ENCODE measurements at regions not wholly inside any gene's neighbourhood (a gene's known extent, or its start where the extent isn't known, plus 50 kb on each side); places are given as distances from the start of the nearest gene placed in this dataset.
"Not testable (repeated sequence)": the region's sequence is repeated elsewhere in the genome, so short reads cannot be mapped to it uniquely, and the experiment has no call there.

DNA sequence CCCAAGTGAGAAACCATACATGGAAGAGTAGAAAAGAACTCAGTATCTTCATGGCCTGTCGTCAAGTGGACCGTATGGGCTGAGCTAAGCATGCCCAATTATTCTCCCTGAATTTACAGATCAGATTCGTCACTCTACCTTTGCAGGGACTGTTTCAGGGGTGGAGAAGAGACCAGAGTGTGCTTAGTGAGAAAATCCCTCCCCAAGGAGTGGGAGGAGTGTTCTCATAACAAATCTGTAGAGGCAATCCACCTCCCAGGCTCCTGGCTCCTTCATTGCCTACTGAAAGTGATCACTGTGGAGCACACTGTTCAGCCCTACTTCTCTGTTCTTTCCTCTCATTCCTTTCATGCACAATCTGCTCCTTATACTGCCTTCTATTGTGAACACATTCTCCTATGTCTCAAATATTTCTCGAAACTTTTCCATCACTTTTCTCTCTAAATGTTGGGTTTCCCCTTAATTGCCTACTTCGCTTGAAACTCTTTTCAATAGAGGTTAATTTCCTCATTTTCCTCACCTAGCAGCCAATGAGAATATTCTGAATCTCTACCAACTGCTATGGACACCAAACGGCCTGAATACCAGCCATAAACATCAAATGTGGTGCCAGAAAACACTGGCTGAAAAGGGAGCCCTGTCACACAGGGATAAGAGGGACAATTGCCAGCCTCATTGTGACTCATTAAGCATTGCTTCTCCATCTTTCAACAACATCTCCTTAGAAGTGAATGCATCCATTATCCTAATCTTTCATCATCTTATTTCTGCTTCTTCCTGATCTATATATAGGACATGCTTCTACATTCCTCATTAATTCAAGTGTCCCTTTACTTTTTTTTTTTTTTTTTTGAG, 398.3 kb downstream of the UTRN start:
- H3K9me3 ChIP-seq (ENCODE audit: control insufficient read depth, insufficient read depth, low read length) = no peaks in the 10 kb centered on the region
- no peak overlapping the region for H3K4me3 ChIP-seq (ENCODE audit: low read depth, low read length)
- H3K36me3 ChIP-seq (ENCODE audit: control insufficient read depth, insufficient read depth, low read length) = peaks cover 6% of the 10 kb centered on the region; the same call in 1 of the 2 replicates
- no peaks in the 10 kb centered on the region for H3K27me3 ChIP-seq (ENCODE audit: control insufficient read depth, insufficient read depth, low read length)
- no peak overlapping the region for H3K27ac ChIP-seq (ENCODE audit: low read depth, low read length)
- no peak overlapping the region for H3K9ac ChIP-seq (ENCODE audit: low read depth, low read length)
- H3K4me1 ChIP-seq (ENCODE audit: control insufficient read depth, insufficient read depth, low read length) = peaks cover 18% of the 10 kb centered on the region

DNA sequence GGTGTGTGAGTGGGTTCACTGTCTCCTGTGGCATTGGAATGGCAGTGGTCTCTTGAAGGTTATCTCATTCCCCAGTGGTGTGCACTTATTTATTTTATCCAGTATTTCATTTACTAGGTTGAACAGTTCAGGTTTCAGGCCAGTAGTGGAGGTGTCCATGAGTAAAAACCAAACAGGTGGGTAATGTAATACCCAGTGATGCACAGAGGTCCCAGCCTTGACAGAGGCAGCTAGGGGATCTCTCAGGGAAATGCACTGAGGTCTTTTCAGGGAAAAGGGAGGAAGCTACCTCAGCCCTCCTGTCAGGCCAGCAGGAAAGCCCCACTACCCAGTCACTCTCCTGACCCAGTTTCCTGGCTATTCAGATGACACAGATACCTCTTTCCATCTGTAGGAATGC, 403.6 kb downstream of the UTRN start:
- no peaks in the 10 kb centered on the region; the same call in 1 of the 2 replicates for H3K36me3 ChIP-seq (ENCODE audit: control insufficient read depth, insufficient read depth, low read length)
- H3K27me3 ChIP-seq (ENCODE audit: control insufficient read depth, insufficient read depth, low read length) = no peaks in the 10 kb centered on the region

DNA sequence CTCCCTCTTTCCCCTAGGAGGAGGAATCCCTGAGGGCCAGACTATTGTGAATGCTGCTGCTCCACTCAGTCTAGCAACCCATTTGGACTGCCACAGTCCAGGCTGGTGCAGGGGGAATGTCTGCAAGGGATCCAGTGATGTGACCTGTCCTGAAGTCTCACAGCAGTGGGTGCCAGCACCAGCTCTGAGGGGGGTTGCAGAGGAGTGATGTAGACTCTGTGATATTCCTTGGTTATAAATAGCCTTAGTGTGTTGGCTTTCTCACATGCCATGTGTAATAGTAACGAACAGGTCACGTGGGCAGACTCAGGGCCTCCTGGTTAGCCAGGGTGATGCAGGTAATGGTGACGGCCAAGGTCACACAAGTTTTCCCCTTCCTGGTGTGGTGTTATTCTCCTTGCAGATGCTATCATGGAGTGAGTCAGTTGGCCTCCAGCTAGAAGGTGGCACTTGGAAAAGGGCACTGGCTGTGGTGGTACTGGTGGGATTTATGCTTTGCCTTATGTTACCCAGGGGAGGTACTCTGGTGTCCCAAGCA, 404.4 kb downstream of the UTRN start:
- Histone ChIP-seq H3K36me3 (ENCODE audit: control insufficient read depth, insufficient read depth, low read length) (no peaks in the 10 kb centered on the region; the same call in 1 of the 2 replicates), H3K4me1 (ENCODE audit: control insufficient read depth, insufficient read depth, low read length) (peaks cover 25% of the 10 kb centered on the region), H3K9me3 (ENCODE audit: control insufficient read depth, insufficient read depth, low read length) (no peaks in the 10 kb centered on the region), H3K9ac (ENCODE audit: low read depth, low read length) (no peak overlapping the region), H3K4me3 (ENCODE audit: low read depth, low read length) (no peak overlapping the region), H3K27me3 (ENCODE audit: control insufficient read depth, insufficient read depth, low read length) (no peaks in the 10 kb centered on the region), H3K27ac (ENCODE audit: low read depth, low read length) (no peak overlapping the region)

More for the DNA sequence above, 403.6 kb downstream of the UTRN start:
- H3K4me3 ChIP-seq (ENCODE audit: low read depth, low read length) = no peak overlapping the region
- H3K27ac ChIP-seq (ENCODE audit: low read depth, low read length) = no peak overlapping the region
- no peak overlapping the region for H3K9ac ChIP-seq (ENCODE audit: low read depth, low read length)
- H3K4me1 ChIP-seq (ENCODE audit: control insufficient read depth, insufficient read depth, low read length) = peaks cover 25% of the 10 kb centered on the region
- no peaks in the 10 kb centered on the region for H3K9me3 ChIP-seq (ENCODE audit: control insufficient read depth, insufficient read depth, low read length)

DNA sequence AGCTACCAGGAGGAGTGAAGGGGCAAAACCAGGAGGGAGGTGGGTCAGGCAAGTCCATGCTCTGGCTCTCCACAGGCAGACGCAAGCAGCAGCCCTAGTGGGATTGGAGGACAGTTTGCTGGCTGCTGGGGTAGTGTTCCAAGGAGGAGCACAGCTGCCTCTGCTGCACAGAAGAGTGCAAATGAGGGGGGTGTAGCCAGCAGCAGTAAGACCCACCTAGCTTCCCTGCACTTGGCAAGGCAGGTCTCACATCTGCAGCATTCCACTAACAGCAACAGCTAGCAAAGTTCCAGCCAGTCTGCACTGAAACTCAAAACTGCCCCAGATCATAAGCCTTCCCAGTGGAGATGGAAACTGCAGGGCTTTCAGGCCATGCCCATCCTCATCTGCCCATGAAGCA, 405.0 kb downstream of the UTRN start:
- Histone ChIP-seq H3K36me3 (ENCODE audit: control insufficient read depth, insufficient read depth, low read length) (no peaks in the 10 kb centered on the region; the same call in 1 of the 2 replicates), H3K4me1 (ENCODE audit: control insufficient read depth, insufficient read depth, low read length) (peaks cover 25% of the 10 kb centered on the region), H3K4me3 (ENCODE audit: low read depth, low read length) (no peak overlapping the region)

DNA sequence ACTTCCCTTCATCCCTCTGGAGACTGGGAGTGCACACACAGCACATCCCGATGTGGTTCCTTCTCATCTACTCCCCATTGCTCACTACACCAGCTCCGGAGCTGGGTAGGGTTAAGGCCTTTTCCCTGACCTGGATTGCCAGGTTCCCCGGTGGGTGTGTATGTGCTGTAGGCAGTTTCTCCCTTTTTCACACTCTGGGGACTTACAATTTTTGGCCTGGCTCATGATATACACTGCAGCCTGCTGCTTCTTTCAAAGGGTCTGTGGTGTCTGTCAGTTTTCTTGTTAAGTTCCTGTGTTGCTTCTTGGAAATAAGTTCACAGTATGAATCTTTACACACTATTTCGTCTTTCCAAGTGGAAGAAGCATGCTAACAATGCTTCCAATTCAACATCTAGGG, 405.5 kb downstream of the UTRN start:
- H3K9me3 ChIP-seq (ENCODE audit: control insufficient read depth, insufficient read depth, low read length) = no peaks in the 10 kb centered on the region
- no peaks in the 10 kb centered on the region; the same call in 1 of the 2 replicates for H3K36me3 ChIP-seq (ENCODE audit: control insufficient read depth, insufficient read depth, low read length)
- H3K27me3 ChIP-seq (ENCODE audit: control insufficient read depth, insufficient read depth, low read length) = no peaks in the 10 kb centered on the region
- no peak overlapping the region for H3K27ac ChIP-seq (ENCODE audit: low read depth, low read length)
- no peak overlapping the region for H3K4me3 ChIP-seq (ENCODE audit: low read depth, low read length)
- H3K9ac ChIP-seq (ENCODE audit: low read depth, low read length) = no peak overlapping the region
- peaks cover 25% of the 10 kb centered on the region for H3K4me1 ChIP-seq (ENCODE audit: control insufficient read depth, insufficient read depth, low read length)

More for the DNA sequence above, 405.0 kb downstream of the UTRN start:
- H3K9me3 ChIP-seq (ENCODE audit: control insufficient read depth, insufficient read depth, low read length) = no peaks in the 10 kb centered on the region
- H3K27me3 ChIP-seq (ENCODE audit: control insufficient read depth, insufficient read depth, low read length) = no peaks in the 10 kb centered on the region
- H3K9ac ChIP-seq (ENCODE audit: low read depth, low read length) = no peak overlapping the region
- H3K27ac ChIP-seq (ENCODE audit: low read depth, low read length) = no peak overlapping the region

DNA sequence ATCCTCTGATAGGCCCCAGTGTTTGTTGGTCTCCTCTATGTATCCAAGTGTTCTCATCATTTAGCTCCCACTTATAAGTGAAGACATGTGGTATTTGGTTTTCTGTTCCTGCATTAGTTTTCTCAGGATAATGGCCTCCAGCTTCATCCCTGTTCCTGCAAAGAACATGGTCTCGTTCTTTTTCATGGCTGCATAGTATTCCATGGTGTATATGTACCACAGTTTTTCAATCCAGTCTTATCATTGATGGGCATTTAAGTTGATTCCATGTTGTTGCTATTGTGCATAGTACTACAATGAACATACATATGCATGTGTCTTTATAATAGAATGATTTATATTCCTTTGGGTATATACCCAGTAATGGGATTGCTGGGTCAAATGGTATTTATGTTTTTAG, 406.9 kb downstream of the UTRN start:
- H3K9ac ChIP-seq (ENCODE audit: low read depth, low read length); H3K27ac ChIP-seq (ENCODE audit: low read depth, low read length); H3K27me3 ChIP-seq (ENCODE audit: control insufficient read depth, insufficient read depth, low read length); H3K4me3 ChIP-seq (ENCODE audit: low read depth, low read length); H3K36me3 ChIP-seq (ENCODE audit: control insufficient read depth, insufficient read depth, low read length); H3K9me3 ChIP-seq (ENCODE audit: control insufficient read depth, insufficient read depth, low read length): not testable (repeated sequence)
- peaks cover 16% of the 10 kb centered on the region for H3K4me1 ChIP-seq (ENCODE audit: control insufficient read depth, insufficient read depth, low read length)

DNA sequence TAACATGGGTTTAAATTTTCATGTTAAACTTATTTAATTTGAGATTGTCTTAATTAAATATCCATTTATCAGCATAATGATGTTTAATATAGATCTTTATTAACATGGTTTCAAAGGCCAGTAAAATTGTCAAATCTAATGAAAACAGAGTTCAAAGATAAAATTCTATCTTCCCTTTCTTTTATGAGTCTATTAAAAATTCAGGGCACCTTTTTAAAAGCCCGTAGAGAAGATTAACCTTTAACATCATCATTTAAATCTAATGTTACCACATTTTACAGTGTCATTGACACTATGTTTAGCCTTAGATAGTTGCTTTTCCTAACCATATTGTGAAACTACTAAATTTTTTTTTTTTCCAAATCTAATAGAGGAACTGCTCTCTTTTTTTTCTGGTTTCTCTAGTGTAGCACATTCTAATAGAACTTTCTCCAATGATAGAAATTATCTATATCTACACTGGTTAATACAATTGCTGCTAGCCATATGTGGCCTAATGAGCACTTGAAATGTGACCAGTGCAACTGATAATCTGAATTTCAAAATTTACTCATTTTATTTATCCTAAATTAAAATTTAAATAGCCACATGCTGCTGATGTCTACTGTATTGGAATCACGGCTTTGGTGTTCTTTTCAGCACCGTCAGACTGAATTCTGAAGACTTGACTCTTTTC, 410.9 kb downstream of the UTRN start:
- Histone ChIP-seq H3K27ac (ENCODE audit: low read depth, low read length) (no peak overlapping the region), H3K4me3 (ENCODE audit: low read depth, low read length) (no peak overlapping the region), H3K4me1 (ENCODE audit: control insufficient read depth, insufficient read depth, low read length) (0 out of 2 replicates have a peak, but pooled peaks cover 3% of the 10 kb centered on the region), H3K36me3 (ENCODE audit: control insufficient read depth, insufficient read depth, low read length) (peaks cover 5% of the 10 kb centered on the region; the same call in 1 of the 2 replicates), H3K9me3 (ENCODE audit: control insufficient read depth, insufficient read depth, low read length) (no peaks in the 10 kb centered on the region), H3K27me3 (ENCODE audit: control insufficient read depth, insufficient read depth, low read length) (no peaks in the 10 kb centered on the region), H3K9ac (ENCODE audit: low read depth, low read length) (no peak overlapping the region)

DNA sequence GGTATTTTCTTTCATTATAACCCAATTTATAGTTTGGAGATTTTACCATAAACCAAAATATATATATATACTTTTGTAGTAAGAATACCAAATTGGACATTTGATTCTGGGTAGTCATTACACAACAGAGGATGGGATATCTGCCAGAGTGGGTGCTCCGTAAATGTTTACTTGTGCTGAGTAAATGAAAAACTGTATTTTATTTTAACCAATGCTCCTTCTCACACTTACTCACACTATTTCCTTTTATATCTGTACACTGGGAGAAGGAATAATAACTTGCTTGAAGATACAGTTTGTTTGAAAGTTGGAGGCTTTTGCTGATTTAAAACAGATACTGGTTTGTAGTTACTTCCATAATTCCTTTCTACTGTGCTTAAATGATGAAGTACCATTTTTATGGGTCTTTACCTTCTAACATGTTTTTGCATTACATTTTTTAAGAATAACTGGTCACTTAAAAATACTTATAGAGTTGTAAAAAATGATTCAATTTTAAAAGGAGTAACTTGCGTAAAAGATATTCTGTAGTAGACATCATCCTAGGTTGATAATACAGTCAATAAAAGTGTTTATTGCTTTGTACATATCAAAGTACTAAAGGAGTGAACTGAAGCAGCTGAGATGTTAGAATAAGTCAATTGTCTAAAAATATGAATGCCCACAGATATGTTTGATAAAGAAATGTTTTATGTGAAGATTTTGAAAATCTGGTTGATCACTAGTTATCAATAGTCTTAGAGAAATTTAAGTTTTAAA, 411.7 kb downstream of the UTRN start:
- H3K4me1 ChIP-seq (ENCODE audit: control insufficient read depth, insufficient read depth, low read length) = 0 out of 2 replicates have a peak, but pooled peaks cover 3% of the 10 kb centered on the region
- no peak overlapping the region for H3K9ac ChIP-seq (ENCODE audit: low read depth, low read length)
- H3K9me3 ChIP-seq (ENCODE audit: control insufficient read depth, insufficient read depth, low read length) = no peaks in the 10 kb centered on the region
- H3K36me3 ChIP-seq (ENCODE audit: control insufficient read depth, insufficient read depth, low read length) = peaks cover 8% of the 10 kb centered on the region; the same call in 1 of the 2 replicates
- H3K4me3 ChIP-seq (ENCODE audit: low read depth, low read length) = no peak overlapping the region
- no peaks in the 10 kb centered on the region for H3K27me3 ChIP-seq (ENCODE audit: control insufficient read depth, insufficient read depth, low read length)
- H3K27ac ChIP-seq (ENCODE audit: low read depth, low read length) = no peak overlapping the region

DNA sequence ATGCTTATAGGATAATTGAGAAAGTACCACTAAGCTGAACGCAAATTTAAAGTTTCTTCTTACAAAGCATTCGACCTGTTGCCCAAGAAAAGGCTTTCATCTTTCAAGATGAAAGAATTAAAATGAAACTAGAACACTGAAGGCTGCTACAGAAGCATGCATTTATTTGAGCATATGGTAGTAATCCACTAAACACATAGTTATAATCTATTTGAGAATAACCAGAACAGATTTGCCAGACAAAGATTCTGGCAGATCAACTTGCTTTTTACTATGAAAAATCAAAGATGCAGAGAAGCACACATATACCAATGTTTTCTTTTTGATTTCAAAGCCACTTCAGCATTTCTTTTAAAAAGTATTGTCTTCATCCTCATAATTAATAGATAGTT, 412.2 kb downstream of the UTRN start:
- Histone ChIP-seq H3K36me3 (ENCODE audit: control insufficient read depth, insufficient read depth, low read length) (peaks cover 12% of the 10 kb centered on the region), H3K4me1 (ENCODE audit: control insufficient read depth, insufficient read depth, low read length) (0 out of 2 replicates have a peak, but pooled peaks cover 3% of the 10 kb centered on the region), H3K9me3 (ENCODE audit: control insufficient read depth, insufficient read depth, low read length) (no peaks in the 10 kb centered on the region), H3K4me3 (ENCODE audit: low read depth, low read length) (no peak overlapping the region), H3K27me3 (ENCODE audit: control insufficient read depth, insufficient read depth, low read length) (no peaks in the 10 kb centered on the region), H3K27ac (ENCODE audit: low read depth, low read length) (no peak overlapping the region), H3K9ac (ENCODE audit: low read depth, low read length) (no peak overlapping the region)

DNA sequence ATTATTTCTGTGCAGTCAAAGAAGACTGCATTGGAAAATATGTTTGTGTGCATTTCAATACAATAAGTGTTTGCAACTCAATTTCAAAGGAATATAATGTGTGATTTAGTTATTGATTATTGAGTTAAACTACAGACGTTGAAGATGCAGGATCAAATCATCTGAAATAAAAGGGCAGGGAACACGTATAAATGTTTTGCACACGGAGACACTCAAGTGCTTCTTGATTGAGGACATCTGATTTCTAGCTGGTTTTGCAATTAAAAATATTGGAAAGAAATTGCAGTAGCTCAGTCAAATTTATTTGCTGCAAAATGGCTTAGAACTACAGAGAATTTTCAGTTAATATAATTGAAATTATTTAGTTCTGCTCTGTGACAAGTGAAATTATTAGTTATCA, 412.7 kb downstream of the UTRN start:
- Histone ChIP-seq H3K4me1 (ENCODE audit: control insufficient read depth, insufficient read depth, low read length) (0 out of 2 replicates have a peak, but pooled peaks cover 3% of the 10 kb centered on the region), H3K27ac (ENCODE audit: low read depth, low read length) (no peak overlapping the region), H3K4me3 (ENCODE audit: low read depth, low read length) (no peak overlapping the region), H3K27me3 (ENCODE audit: control insufficient read depth, insufficient read depth, low read length) (no peaks in the 10 kb centered on the region), H3K9me3 (ENCODE audit: control insufficient read depth, insufficient read depth, low read length) (no peaks in the 10 kb centered on the region), H3K9ac (ENCODE audit: low read depth, low read length) (no peak overlapping the region), H3K36me3 (ENCODE audit: control insufficient read depth, insufficient read depth, low read length) (peaks cover 12% of the 10 kb centered on the region)

Data from HUES48 (cell line).